Ovary (tissue), 7 donors: ENCODE measurements at regions not wholly inside any gene's neighbourhood (a gene's known extent, or its start where the extent isn't known, plus 50 kb on each side); places are given as distances from the start of the nearest gene placed in this dataset.
"Not testable (repeated sequence)": the region's sequence is repeated elsewhere in the genome, so short reads cannot be mapped to it uniquely, and the experiment has no call there.

Source experiments
- DNase-seq, 5 donors: peaks; one replicate each; pipeline ENCODE4 v3.0.0-alpha.2; 2019 to 2020
- H3K27ac ChIP-seq, 2 donors: fragments of 200-600 bp; one replicate each; pipeline versions ENCODE4 v1.5.1 to v1.8.0; 2019 to 2022
- H3K27me3 ChIP-seq: fragments of 200-600 bp; one replicate; pipeline ENCODE4 v1.8.0; 2022
- H3K36me3 ChIP-seq: fragments of 200-600 bp; sonication (generic); one replicate; pipeline ENCODE4 v1.5.1; 2019
- H3K4me1 ChIP-seq: one replicate; pipeline ENCODE4 v1.8.1; 2013; ENCODE audit warnings: mild to moderate bottlenecking, moderate library complexity; ENCODE audit not compliant: insufficient read depth
- H3K4me3 ChIP-seq: fragments of 200-600 bp; sonication (generic); one replicate; pipeline ENCODE4 v1.5.1; 2017
- H3K9me3 ChIP-seq, 2 donors: fragments of 200-600 bp in 1 of 2; sonication (generic) in 1 of 2; one replicate each; pipeline versions ENCODE4 v1.5.1 to v1.8.1; 2013 to 2019; ENCODE audit warnings: mild to moderate bottlenecking in 1 of 2, moderate library complexity in 1 of 2
- CTCF ChIP-seq, 3 donors: fragments of 450-650 bp in 2 of 3; fragments of 200-600 bp in 1 of 3; IDR thresholded peaks; one replicate each; pipeline versions ENCODE4 v1.5.1 to v1.8.0; 2016 to 2022; ENCODE audit warnings: antibody characterized with exemption in 3 of 3, mild to moderate bottlenecking in 1 of 3
- EP300 ChIP-seq: sonication (generic); formaldehyde crosslinking; IDR thresholded peaks from one replicate; pipeline ENCODE4 v1.6.1; 2017; ENCODE audit warnings: antibody characterized with exemption
- POLR2A ChIP-seq: fragments of 450-650 bp; IDR thresholded peaks from one replicate; pipeline ENCODE4 v1.6.1; 2017; ENCODE audit warnings: antibody characterized with exemption, mild to moderate bottlenecking, moderate library complexity
- WGBS, 3 donors: extraction: QIAGEN DNeasy Blood & Tissue Kit in 1 of 3; methylation state at CpG; one replicate each; pipeline versions ENCODE4 v1.1.5 to v1.1.7; 2013 to 2017; 5-methylcytosine and 5-hydroxymethylcytosine counted together
- intact Hi-C, 4 donors: fragments of 100-400 bp; cut with DNase I; formaldehyde crosslinking; loops; one replicate each; pipeline versions ENCODE4 v1.11.0 to v1.15.1; 2022 to 2023
- donor health status: DM: no; HTN: no; CAD: no; lungs with moderate emphysema.
- donor health status: DM: no; HTN: no; CAD: no.
- donor health status: Bipolar disorder and iron deficiency.
- donor health status: DM: no; HTN: no; CAD: no.
- donor health status: DM: yes; HTN: yes; CAD: no.

DNA sequence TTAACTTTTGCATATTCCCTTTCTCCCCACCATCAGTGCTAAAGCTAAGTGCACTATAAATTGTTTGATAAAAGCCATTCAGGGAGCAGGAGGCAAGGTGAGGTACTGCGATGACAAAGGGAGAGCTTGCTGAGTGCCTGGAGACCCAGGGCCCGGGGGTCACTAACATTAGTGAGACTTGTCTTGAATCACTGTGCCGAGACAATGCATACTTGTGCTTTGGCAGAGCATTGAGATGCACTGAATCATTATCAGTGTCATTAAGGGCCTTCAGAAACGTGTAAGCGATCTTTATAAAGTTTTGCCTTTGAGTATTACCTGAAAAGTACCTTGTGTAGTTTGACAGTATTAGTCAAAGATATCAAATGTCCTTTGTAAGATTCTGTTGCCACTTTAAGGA is 447.5 kb downstream of the PCNX1 start:
- Histone ChIP-seq H3K4me1 (peaks cover 6% of the 10 kb centered on the region), H3K36me3 (no peaks in the 10 kb centered on the region), H3K4me3 (no peak overlapping the region), H3K9me3 (no peaks in the 10 kb centered on the region), H3K27ac (no peak overlapping the region), H3K27me3 (no peaks in the 10 kb centered on the region)
- TF ChIP-seq CTCF (IDR thresholded peaks at IDR 0.05) (no peak), POLR2A (no peak), EP300 (no peak)
- WGBS, 3 donors, result 61 to 66% (median 65%) methylated on average over 5 of the region's 5 CpGs
- no peak for DNase-seq
- intact Hi-C loops, result no loop called here

GRCh38 chr14:71355324-71356201 is 448.3 kb downstream of the PCNX1 start:
- 3 to 7% (median 6%) methylated on average over 5 of the region's 5 CpGs for WGBS, 3 donors
- Histone ChIP-seq H3K4me1 (peaks cover 6% of the 10 kb centered on the region), H3K27ac (peak overlapping the region in 1 of 2 donors; percentile 16), H3K27me3 (no peaks in the 10 kb centered on the region), H3K36me3 (no peaks in the 10 kb centered on the region), H3K9me3 (no peaks in the 10 kb centered on the region), H3K4me3 (no peak overlapping the region)
- peak; percentile 26 to 46 (median 45) for DNase-seq
- intact Hi-C loops, result no loop called here
- no peak for TF ChIP-seq POLR2A
- TF ChIP-seq CTCF (IDR thresholded peaks at IDR 0.05), result no peak
- TF ChIP-seq EP300, result no peak

DNA sequence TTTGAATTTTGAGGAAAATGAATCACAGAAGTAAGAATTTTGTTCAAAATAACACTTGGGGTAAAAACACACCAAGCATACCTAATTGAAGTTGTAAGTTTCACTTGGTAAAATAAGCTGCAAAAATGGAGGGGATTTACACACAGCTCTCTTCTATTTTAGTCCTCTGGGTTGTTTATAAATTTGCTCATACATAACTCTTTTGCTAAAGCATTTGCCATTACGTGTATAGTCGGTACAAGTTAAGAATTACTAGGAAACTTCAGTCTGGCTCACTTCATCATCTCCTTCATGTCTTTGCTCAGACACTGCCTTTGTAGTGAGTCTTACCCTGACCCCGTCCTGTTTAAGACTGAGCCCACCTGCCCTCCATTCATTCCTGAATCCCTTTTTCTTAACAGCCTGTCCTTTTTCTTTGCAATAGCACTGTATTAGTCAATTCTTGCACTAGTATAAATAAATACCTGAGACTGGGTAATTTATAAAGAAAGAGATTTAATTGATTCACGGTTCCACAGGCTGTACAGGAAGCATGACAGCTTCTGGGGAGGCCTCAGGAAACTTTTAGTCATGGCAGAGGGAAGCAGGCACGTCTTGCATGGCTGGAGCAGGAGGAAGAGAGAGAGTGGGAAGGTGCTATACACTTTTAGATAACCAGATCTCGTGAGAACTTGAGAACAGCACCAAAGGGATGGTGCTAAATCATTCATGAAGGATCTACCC is 451.1 kb downstream of the PCNX1 start:
- Histone ChIP-seq H3K27ac (no peak overlapping the region), H3K9me3 (no peaks in the 10 kb centered on the region), H3K27me3 (no peaks in the 10 kb centered on the region), H3K36me3 (no peaks in the 10 kb centered on the region), H3K4me1 (peaks cover 8% of the 10 kb centered on the region), H3K4me3 (no peak overlapping the region)
- no peak for DNase-seq
- 87 to 90% (median 88%) methylated on average over 6 of the region's 6 CpGs for WGBS, 3 donors
- intact Hi-C loops, result no loop called here
- TF ChIP-seq POLR2A, result no peak
- no peak for TF ChIP-seq EP300

DNA sequence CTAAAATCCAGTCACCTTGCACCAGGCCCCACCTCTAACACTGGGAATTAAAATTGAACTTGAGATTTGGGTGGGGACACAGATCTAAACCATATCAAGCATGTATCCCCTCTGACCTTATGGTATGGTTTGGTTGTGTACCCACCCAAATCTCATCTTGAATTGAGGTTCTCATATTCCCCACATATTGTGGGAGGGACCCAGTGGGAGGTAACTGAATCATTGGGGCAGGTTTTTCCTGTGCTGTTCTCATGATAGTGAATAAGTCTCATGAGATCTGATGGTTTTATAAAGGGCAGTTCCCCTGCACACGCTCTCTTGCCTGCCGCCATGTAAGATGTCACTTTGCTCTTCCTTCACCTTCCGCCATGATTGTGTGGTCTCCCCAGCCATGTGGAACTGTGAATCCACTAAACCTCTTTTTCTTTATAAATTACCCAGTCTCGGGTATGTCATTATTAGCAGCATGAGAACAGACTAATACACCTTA is 451.7 kb downstream of the PCNX1 start:
- 97 to 98% (median 97%) methylated on average over 4 of the region's 4 CpGs for WGBS, 3 donors
- H3K4me1 ChIP-seq, H3K36me3 ChIP-seq, H3K4me3 ChIP-seq, DNase-seq, intact Hi-C loops, H3K27me3 ChIP-seq, H3K9me3 ChIP-seq, H3K27ac ChIP-seq: not testable (repeated sequence)

- WGBS, 3 donors, result 95 to 97% (median 96%) methylated on average over 3 of the region's 3 CpGs
- no peaks in the 10 kb centered on the region for H3K9me3 ChIP-seq
- no peak for TF ChIP-seq EP300
- TF ChIP-seq POLR2A, result no peak
- no peak for TF ChIP-seq CTCF (IDR thresholded peaks at IDR 0.05)
- intact Hi-C loops, result no loop called here
- H3K4me1 ChIP-seq, result peaks cover 11% of the 10 kb centered on the region
- no peaks in the 10 kb centered on the region for H3K27me3 ChIP-seq
- H3K27ac ChIP-seq, result no peak overlapping the region
- H3K36me3 ChIP-seq, result no peaks in the 10 kb centered on the region
- DNase-seq, result no peak
- no peak overlapping the region for H3K4me3 ChIP-seq
Measured at GRCh38 chr14:71359823-71360222, 452.6 kb downstream of the PCNX1 start.
